HCT116 (cell line): ENCODE measurements at regions not wholly inside any gene's neighbourhood (a gene's known extent, or its start where the extent isn't known, plus 50 kb on each side); places are given as distances from the start of the nearest gene placed in this dataset.

ENCODE experiments used
- CEBPB ChIP-seq: IDR thresholded peaks from 2 replicates; pipeline ENCODE4 v1.6.1; 2012; ENCODE audit warnings: low read depth
- CTCF ChIP-seq, 3 experiments: fragments of 200-600 bp in 1 of 3; sonication (generic) in 1 of 3; IDR thresholded peaks in 2 of 3; conservative IDR thresholded peaks in 1 of 3; 2 replicates each; pipeline ENCODE4 v1.5.1; 2012 to 2017; ENCODE audit warnings: low read depth in 2 of 3, low read length in 2 of 3, antibody characterized with exemption in 1 of 3, borderline replicate concordance in 1 of 3, control low read depth in 1 of 3, mild to moderate bottlenecking in 1 of 3, mixed read lengths in 1 of 3, mixed run types in 1 of 3, moderate library complexity in 1 of 3; ENCODE audit not compliant: insufficient read depth in 1 of 3
- EGR1 ChIP-seq: IDR thresholded peaks from 2 replicates; pipeline ENCODE4 v1.6.1; 2012; ENCODE audit warnings: low read depth
- ELF1 ChIP-seq: IDR thresholded peaks from 2 replicates; pipeline ENCODE4 v1.6.1; 2012; ENCODE audit warnings: low read depth, borderline replicate concordance
- EZH2 ChIP-seq: fragments of 200-600 bp; sonication (generic); IDR thresholded peaks from 2 replicates; pipeline ENCODE4 v1.6.1; 2017; ENCODE audit warnings: antibody characterized with exemption, mixed run types
- JUND ChIP-seq: IDR thresholded peaks from 2 replicates; pipeline ENCODE4 v1.6.1; 2012
- MAX ChIP-seq: IDR thresholded peaks from 2 replicates; pipeline ENCODE4 v1.6.1; 2012
- POLR2A ChIP-seq: IDR thresholded peaks from 2 replicates; pipeline ENCODE4 v1.7.0; 2011; ENCODE audit warnings: borderline replicate concordance; ENCODE audit not compliant: insufficient read depth, insufficient read length; ENCODE audit errors: extremely low read depth
- POLR2AphosphoS5 ChIP-seq: IDR thresholded peaks from 2 replicates; pipeline ENCODE4 v1.6.1; 2011; ENCODE audit warnings: mild to moderate bottlenecking, low read depth, low read length, moderate library complexity
- RAD21 ChIP-seq: IDR thresholded peaks from 2 replicates; pipeline ENCODE4 v1.6.1; 2012; ENCODE audit warnings: low read depth, mild to moderate bottlenecking
- REST ChIP-seq: IDR thresholded peaks from 2 replicates; pipeline ENCODE4 v1.6.1; 2012; ENCODE audit warnings: low read depth
- SP1 ChIP-seq: IDR thresholded peaks from 2 replicates; pipeline ENCODE4 v1.6.1; 2012; ENCODE audit warnings: low read depth
- SRF ChIP-seq: IDR thresholded peaks from 2 replicates; pipeline ENCODE4 v1.6.1; 2012; ENCODE audit warnings: low read depth
- ZBTB33 ChIP-seq: IDR thresholded peaks from 2 replicates; pipeline ENCODE4 v1.6.1; 2011; ENCODE audit warnings: mild to moderate bottlenecking, low read length, moderate library complexity; ENCODE audit not compliant: insufficient replicate concordance; ENCODE audit errors: extremely low read depth

GRCh38 chr9:80437091-80437640 lies 865.4 kb downstream of the TLE4 start:
- TF ChIP-seq POLR2A (no peak), SP1 (no peak), RAD21 (no peak), CTCF (IDR thresholded peaks at IDR 0.05 in 2 of 3, conservative IDR thresholded peaks at IDR 0.05 in 1 of 3; ENCODE audit: borderline replicate concordance in 1 of 3, insufficient read depth in 1 of 3, low read depth in 2 of 3, low read length in 2 of 3) (no peak), CEBPB (no peak), MAX (no peak), ZBTB33 (no peak), EGR1 (no peak), EZH2 (no peak), REST (no peak), POLR2AphosphoS5 (no peak), SRF (no peak), ELF1 (no peak), JUND (no peak)
